ENCODE measurements at regions not wholly inside any gene's neighbourhood (a gene's known extent, or its start where the extent isn't known, plus 50 kb on each side); places are given as distances from the start of the nearest gene placed in this dataset.

- TF ChIP-seq CTCF (conservative IDR thresholded peaks at IDR 0.05; ENCODE audit: low read length), result no peak
- no peak for TF ChIP-seq EZH2phosphoT487 (IDR thresholded peaks at IDR 0.05; ENCODE audit: borderline replicate concordance, low read depth, low read length)
Measured at GRCh38 chr6:15970517-15970916, 158.4 kb upstream of the MYLIP start.

Measured in OCI-LY7 (cell line).